ENCODE measurements at regions not wholly inside any gene's neighbourhood (a gene's known extent, or its start where the extent isn't known, plus 50 kb on each side); places are given as distances from the start of the nearest gene placed in this dataset.

DNA sequence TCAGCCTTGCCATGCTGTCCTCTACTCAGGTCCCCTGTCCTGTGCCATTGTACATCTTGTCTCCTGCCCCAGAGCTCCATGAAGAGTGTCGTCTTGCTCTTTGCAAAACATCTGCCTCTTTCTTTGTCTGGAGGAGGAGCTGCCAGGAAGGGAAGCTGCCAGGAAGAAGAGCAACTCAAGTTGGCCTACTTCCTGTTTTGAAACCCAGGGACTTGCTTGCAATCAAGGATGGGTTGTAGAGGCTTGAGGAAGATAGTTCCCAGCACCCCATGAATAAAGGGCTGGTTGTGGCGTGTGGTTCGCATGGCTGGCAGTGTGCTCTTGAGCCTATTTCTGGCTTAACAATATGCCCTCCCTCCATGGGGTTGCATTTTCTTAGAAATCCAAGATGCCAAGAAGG is 53.0 kb upstream of the CPEB4 start:
- no peak for DNase-seq

- DNase-seq = no peak
Measured at GRCh38 chr5:173835661-173836060, 52.5 kb upstream of the CPEB4 start.

DNA sequence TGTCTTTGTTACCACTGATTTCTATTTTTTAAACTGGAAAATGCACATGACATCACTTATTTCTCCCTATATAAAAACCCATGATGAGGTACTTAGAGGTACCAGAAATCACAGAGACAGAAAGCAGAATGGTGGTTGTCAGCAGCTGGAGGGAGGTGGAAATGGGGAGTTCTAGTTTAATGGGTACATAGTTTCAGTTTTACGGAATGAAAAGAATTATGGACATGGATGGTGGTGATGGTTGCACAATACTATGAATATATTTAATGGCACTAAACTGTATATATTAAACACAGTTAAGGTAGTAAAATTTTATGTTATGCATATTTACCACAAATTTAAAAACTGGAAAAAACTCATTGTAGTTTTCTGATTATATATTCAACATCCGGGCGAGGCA is 50.5 kb upstream of the CPEB4 start:
- no peak for DNase-seq
